Body of pancreas (tissue), 4 donors: ENCODE measurements at regions not wholly inside any gene's neighbourhood (a gene's known extent, or its start where the extent isn't known, plus 50 kb on each side); places are given as distances from the start of the nearest gene placed in this dataset.

ENCODE experiments used
- ATAC-seq: fragments of 150-250 bp; one replicate; pipeline ENCODE4 v1.9.1; 2016
- DNase-seq, 4 donors: peaks; one replicate each; pipeline ENCODE4 v3.0.0-alpha.2; 2019
- H3K27ac ChIP-seq, 4 donors: fragments of 200-600 bp; sonication (generic); 1 replicate in 3 of 4; 2 replicates in 1 of 4; pipeline versions ENCODE4 v1.5.1 to v1.6.1; 2016 to 2019; ENCODE audit warnings: mild to moderate bottlenecking in 1 of 4, mixed read lengths in 1 of 4, moderate library complexity in 1 of 4
- H3K27me3 ChIP-seq, 2 donors: fragments of 200-600 bp; sonication (generic); one replicate each; pipeline ENCODE4 v1.6.0; 2016; ENCODE audit warnings: mild to moderate bottlenecking in 1 of 2
- H3K36me3 ChIP-seq, 2 donors: fragments of 200-600 bp; sonication (generic); replicated peaks in 1 of 2; 2 replicates each; pipeline ENCODE4 v1.5.1; 2016; ENCODE audit warnings: low read depth in 2 of 2; ENCODE audit not compliant: insufficient read depth in 1 of 2
- H3K4me1 ChIP-seq: fragments of 200-600 bp; sonication (generic); one replicate; pipeline ENCODE4 v1.6.0; 2016
- H3K4me3 ChIP-seq, 2 donors: fragments of 200-600 bp; sonication (generic); 1 replicate in 1 of 2; 2 replicates in 1 of 2; pipeline ENCODE4 v1.5.1; 2016 to 2019
- H3K9me3 ChIP-seq, 3 donors: fragments of 200-600 bp; sonication (generic); 1 replicate in 2 of 3; 2 replicates in 1 of 3; pipeline ENCODE4 v1.5.1; 2016
- CTCF ChIP-seq, 7 experiments: fragments of 450-650 bp in 4 of 7; fragments of 200-600 bp in 3 of 7; sonication (generic) in 3 of 7; IDR thresholded peaks; one replicate each; pipeline ENCODE4 v1.5.1; 2016 to 2019; ENCODE audit warnings: antibody characterized with exemption in 7 of 7
- POLR2A ChIP-seq, 3 donors: fragments of 450-650 bp; IDR thresholded peaks; one replicate each; pipeline ENCODE4 v1.6.1; 2016; ENCODE audit warnings: antibody characterized with exemption in 3 of 3, mild to moderate bottlenecking in 2 of 3
- WGBS, 2 donors: methylation state at CpG; one replicate each; pipeline ENCODE4 v1.1.5; 2017; 5-methylcytosine and 5-hydroxymethylcytosine counted together
- intact Hi-C: fragments of 100-400 bp; cut with DNase I; formaldehyde crosslinking; loops from one replicate; pipeline ENCODE4 v1.15.1; 2023

DNA sequence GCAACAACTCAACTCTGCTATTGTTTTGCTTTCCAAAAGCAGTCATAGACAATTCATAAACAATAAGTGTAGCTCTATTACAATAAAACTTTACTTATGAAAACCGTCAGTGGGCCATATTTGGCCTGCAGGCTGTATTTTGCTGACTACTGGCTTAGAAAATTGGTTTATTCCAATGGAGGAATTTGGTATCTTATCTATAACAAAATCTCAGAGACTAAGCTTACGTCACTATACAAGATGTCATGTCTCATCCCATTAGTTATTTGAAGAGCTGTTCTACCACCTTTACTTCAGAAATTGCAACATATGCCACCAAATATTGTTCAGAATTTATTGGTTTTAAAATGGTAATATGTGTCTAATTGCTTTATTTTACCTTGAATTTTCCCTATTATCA lies 436.9 kb downstream of the HTR1B start:
- H3K4me1 ChIP-seq = no peaks in the 10 kb centered on the region
- H3K36me3 ChIP-seq = no peaks in the 10 kb centered on the region
- intact Hi-C loops = no loop called here
- 78 to 84% methylated on average over 2 of the region's 2 CpGs for WGBS, 2 donors
- H3K4me3 ChIP-seq = no peak overlapping the region
- no peaks in the 10 kb centered on the region for H3K27me3 ChIP-seq
- no peaks in the 10 kb centered on the region for H3K9me3 ChIP-seq
- H3K27ac ChIP-seq = no peak overlapping the region
- ATAC-seq = no peak
- TF ChIP-seq CTCF (IDR thresholded peaks at IDR 0.05) (no peak), POLR2A (IDR thresholded peaks at IDR 0.05) (no peak)
- DNase-seq = no peak

DNA sequence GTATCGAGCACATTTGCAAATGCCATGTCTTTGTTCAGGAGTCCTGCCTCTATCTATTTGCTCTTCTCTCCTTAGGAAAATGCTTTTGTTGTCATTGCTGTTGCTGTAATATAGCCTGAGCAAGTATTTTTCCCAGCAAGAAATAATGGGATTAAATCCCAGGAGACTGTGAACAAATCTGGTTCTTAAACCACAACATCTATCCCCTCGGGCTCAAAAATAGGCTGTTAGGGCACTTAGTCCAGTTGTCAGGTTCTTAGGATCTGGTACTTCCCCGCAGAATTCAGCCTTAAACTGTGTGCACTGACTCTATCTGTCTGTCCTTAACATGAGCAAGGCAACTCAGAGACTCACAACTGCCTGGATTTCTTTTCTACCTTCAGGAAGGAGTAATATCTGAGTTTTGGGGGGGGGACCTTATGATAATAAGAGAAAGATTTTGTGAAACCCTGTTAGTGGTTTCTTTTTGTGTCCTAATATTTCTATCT lies 437.5 kb downstream of the HTR1B start:
- no peaks in the 10 kb centered on the region for H3K4me1 ChIP-seq
- H3K9me3 ChIP-seq = no peaks in the 10 kb centered on the region
- DNase-seq (no peak), ATAC-seq (no peak)
- 76 to 92% methylated on average over 3 of the region's 3 CpGs for WGBS, 2 donors
- no peak overlapping the region for H3K4me3 ChIP-seq
- intact Hi-C loops = no loop called here
- H3K27me3 ChIP-seq = no peaks in the 10 kb centered on the region
- H3K36me3 ChIP-seq = no peaks in the 10 kb centered on the region
- no peak overlapping the region for H3K27ac ChIP-seq
- TF ChIP-seq POLR2A (IDR thresholded peaks at IDR 0.05) (no peak), CTCF (IDR thresholded peaks at IDR 0.05) (no peak)

GRCh38 chr6:77021778-77022177 lies 441.5 kb downstream of the HTR1B start:
- H3K27me3 ChIP-seq = no peaks in the 10 kb centered on the region
- WGBS, 2 donors = 28 to 37% methylated on average over 5 of the region's 5 CpGs
- H3K4me1 ChIP-seq = no peaks in the 10 kb centered on the region
- no peak for TF ChIP-seq POLR2A (IDR thresholded peaks at IDR 0.05)
- no peak for TF ChIP-seq CTCF (IDR thresholded peaks at IDR 0.05)
- H3K27ac ChIP-seq = no peak overlapping the region
- no peaks in the 10 kb centered on the region for H3K36me3 ChIP-seq
- intact Hi-C loops = no loop called here
- DNase-seq (no peak), ATAC-seq (no peak)
- H3K9me3 ChIP-seq = no peaks in the 10 kb centered on the region
- H3K4me3 ChIP-seq = no peak overlapping the region

DNA sequence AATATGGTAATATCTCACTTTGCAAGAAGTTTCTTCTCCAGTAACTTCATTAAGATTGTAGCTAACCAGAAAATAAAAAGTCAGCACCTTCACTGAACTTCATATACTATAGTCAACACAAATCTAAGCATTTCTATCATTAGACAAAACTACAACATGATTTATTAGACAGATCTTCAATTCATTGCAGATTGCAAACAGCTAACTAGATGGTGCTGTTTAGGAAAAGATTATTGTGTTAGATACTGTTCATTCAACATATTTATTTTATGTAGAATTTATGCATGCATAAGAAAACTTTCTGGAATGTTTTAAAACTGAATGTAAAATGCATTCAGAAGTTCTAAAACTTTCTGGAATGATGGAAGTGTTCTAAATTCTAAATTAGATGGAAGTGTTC lies 442.1 kb downstream of the HTR1B start:
- TF ChIP-seq POLR2A (IDR thresholded peaks at IDR 0.05) (no peak), CTCF (IDR thresholded peaks at IDR 0.05) (no peak)
- H3K27ac ChIP-seq = no peak overlapping the region
- H3K4me1 ChIP-seq = no peaks in the 10 kb centered on the region
- H3K9me3 ChIP-seq = no peaks in the 10 kb centered on the region
- no peak for DNase-seq
- intact Hi-C loops = no loop called here
- no peak for ATAC-seq
- no peak overlapping the region for H3K4me3 ChIP-seq
- no peaks in the 10 kb centered on the region for H3K36me3 ChIP-seq
- H3K27me3 ChIP-seq = no peaks in the 10 kb centered on the region

- DNase-seq (no peak), ATAC-seq (no peak)
- intact Hi-C loops = no loop called here
These were observed 444.2 kb downstream of the HTR1B start for GRCh38 chr6:77019081-77019480.

More at GRCh38 chr6:77019081-77019480, 444.2 kb downstream of the HTR1B start:
- 73 to 79% methylated on average over 3 of the region's 3 CpGs for WGBS, 2 donors
- H3K9me3 ChIP-seq = no peaks in the 10 kb centered on the region
- TF ChIP-seq CTCF (IDR thresholded peaks at IDR 0.05) = no peak
- no peak for TF ChIP-seq POLR2A (IDR thresholded peaks at IDR 0.05)
- H3K27me3 ChIP-seq = no peaks in the 10 kb centered on the region
- H3K4me1 ChIP-seq = no peaks in the 10 kb centered on the region
- H3K4me3 ChIP-seq = no peak overlapping the region
- no peaks in the 10 kb centered on the region for H3K36me3 ChIP-seq
- H3K27ac ChIP-seq = no peak overlapping the region
